Urothelium cell line (cell line): ENCODE measurements at regions not wholly inside any gene's neighbourhood (a gene's known extent, or its start where the extent isn't known, plus 50 kb on each side); places are given as distances from the start of the nearest gene placed in this dataset.
"Not testable (repeated sequence)": the region's sequence is repeated elsewhere in the genome, so short reads cannot be mapped to it uniquely, and the experiment has no call there.

Source experiments
- DNase-seq: peaks from one replicate; pipeline ENCODE4 v3.0.0; 2011; ENCODE audit warnings: low spot score, mixed read lengths
- FAIRE-seq: peaks from 2 replicates; lab custom pipeline; 2011; peaks lifted over from hg19 to GRCh38; lab: Jason Lieb, UNC

DNA sequence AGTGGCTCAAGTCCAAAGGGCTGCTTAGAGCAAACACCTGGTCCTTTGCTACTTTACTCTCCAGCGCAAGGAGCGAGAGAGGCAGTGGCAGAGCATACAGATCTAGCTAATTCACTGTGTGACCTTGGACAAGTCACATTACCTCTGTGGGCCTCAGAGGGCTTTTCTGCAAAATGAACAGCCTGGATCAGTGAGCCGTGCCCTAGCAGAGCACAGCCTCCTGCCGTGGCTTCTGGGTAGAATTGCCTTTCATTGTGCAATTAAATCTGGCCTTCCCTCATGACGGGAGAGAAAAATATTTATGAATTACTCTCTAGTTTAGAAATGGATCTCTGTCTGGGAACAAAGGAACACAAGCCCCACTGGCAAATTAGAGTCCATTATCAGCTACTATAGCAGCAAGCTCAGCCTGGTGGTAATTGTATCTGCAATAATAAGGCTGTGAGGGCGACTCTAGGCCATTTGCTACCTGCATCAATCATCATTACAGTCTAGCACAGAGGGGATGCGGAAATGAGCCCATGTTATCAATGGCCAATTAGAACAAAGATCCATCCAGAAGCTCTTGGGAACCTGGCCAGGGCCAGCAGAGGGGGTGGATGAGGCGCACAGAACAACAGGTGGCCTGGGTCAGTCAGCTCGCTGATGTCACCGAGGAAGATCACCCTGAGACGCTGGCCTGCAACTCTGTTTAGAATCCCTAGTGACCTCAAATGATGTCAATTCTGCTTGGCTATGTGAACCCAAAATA, 114.2 kb upstream of the LY86 start:
- DNase-seq (no peak), FAIRE-seq (no peak)

DNA sequence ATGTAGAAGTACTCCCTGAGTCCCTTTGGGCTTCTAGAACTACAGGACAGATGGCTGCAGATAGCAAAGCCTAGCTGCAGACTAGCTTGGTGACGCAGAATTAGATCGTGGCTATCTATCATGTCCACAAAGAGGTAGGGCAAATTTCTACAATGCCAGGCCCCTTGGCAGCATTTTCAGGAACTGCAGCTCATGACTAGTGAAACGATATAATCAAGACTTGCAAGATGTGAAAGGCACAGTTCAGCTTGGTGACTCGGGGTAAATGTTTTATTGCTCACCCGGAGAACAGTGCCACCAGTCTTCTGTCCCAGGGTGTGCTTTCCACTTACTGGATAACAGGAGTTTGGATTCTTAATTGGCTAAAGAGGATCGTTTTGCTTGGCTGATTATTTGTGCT, 108.7 kb upstream of the LY86 start:
- FAIRE-seq: no peak
- DNase-seq: no peak

DNA sequence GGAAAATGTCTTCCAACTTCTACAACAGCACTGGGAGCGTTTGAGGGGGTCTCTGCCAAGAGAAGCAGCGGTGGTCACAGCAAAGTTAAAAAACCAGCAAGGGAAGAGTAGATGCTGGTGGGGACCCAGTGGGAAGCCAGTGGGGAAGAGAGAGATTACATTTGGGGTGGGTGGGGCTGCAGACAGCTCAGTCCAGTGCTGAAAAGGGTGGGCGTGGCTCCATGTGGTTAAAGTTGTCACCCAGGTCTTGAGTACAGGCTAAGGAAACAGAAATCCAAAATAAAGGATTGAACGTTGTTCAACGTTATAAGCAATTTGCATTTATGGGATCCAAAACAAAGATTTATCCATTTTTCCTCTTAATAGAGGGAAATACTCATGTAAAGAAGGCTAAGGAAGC, 106.3 kb upstream of the LY86 start:
- DNase-seq (no peak), FAIRE-seq (no peak)

DNA sequence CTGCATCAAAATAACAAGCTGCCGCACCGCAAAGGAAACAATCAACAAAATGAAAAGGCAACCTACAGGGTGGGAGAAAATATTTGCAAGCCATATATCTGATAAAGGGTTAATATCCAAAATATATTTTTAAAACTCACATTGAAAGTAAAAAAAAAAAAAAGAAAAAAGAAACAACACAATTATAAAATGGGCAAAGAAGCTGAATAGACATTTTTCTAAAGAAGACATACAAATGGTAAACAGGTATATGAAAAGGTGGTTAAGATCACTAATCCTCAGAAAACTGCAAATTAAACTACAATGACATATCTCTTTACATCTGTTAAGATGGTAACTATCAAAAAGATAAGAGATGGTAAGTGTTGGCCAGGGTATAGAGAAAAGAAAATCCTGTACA, 105.4 kb upstream of the LY86 start:
- DNase-seq (no peak), FAIRE-seq (no peak)

DNA sequence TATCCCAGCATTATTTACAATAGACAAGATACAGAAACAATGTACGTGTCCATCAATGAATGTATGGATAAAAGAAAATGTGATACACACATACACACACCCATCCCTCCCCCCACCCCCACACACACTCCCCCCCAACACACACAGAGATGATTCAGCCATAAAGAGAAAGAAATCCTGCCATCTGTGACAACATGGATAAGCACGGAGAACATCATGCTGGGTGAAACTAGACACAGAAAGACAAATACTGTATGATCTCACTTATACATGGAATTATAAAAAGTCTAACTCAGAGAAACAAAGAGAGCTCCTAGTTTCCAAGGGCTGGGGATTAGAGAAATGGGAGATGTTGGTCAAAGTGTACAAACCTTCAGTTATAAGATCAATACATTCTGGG, 104.8 kb upstream of the LY86 start:
- FAIRE-seq: no peak
- DNase-seq: no peak

DNA sequence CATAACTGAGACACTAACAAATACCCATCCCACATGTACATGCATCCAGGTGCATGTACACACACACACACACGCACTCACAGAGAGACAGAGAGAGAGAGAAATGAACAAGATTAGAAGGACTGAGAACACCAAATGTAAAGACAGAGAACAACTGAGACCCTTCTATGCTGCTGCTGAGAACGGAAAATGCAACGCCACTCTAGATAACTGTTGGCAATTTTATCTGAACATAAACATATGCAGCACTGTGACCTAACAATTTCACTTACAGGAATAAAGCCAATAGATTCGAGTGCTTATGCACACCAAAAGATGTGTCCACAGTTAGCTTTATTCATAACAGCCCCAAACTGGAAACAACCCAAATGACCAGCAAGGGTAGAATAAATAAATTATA, 103.8 kb upstream of the LY86 start:
- no peak for DNase-seq
- FAIRE-seq: no peak

DNA sequence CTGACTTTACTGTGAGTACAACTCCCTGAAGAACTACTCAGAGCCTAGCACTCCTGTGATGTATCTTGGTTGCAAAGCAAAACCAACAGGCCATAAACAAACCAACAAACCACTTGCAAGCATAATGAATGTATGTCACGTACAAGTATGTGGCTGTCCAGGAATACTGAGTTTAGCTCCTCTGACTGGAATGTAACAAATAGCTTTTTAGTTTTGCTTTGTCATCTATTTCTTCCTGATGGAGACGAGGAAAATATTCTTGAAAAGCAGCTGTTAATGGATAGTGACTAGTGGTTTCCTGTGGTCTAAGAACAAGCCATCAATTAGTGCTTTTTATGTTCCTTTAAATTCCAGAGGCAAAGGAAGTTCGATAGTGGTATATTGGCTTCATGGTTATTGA, 101.9 kb upstream of the LY86 start:
- no peak for FAIRE-seq
- DNase-seq: no peak

DNA sequence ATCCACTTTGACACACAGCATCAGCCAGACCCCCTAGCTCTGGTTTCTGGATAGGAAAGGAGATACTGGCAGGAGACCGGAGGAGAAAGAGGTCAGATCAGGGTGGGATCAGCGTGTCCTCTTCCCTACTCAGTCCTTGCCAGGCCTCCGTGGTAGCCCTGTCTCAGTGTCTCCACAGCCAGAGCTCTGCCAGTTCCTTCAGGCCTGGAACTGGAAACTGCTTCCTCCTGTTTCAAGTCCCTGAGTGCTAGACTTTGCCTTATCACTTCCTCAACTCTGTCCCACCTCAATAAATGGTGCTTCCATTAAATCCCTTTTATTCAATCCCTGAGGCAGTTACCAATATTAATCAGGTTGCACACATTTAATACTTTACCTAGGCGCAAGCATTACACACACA, 96.8 kb upstream of the LY86 start:
- FAIRE-seq: no peak
- no peak for DNase-seq

DNA sequence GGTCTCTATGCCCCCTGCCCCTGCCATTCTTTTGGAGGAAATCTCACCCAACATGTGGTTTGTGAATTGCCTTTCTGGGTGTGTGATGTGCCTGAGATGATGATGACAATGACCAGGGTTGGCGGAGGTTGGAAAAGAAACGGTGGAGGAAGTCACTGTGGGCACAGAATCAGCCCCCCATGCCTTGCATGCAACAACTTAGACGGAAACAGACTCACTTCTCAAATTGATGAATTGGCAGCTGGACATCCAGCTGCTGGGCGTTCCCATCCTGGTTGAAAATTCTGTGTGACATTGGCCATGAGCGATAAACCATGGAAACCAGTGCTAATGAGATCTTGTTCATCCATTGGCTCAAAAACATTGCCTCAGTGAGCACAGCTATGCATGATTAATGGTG, 95.8 kb upstream of the LY86 start:
- no peak for FAIRE-seq

DNA sequence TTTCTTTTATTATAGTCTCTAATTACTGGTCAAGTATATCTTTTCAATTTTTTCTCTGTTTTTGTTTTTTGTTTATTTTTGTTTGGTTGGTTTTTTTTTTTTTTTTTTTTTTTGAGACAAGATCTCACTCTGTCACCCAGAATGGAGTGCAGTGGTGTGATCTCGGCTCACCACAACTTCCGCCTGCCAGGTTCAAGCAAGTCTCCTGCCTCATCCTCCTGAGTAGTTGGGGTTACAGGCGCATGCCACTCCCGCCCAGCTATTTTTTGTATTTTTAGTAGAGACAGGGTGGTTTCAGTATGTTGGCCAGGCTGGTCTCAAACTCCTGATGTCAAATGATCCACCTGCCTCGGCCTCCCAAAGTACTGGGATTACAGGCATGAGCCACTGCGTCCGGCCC, 94.4 kb upstream of the LY86 start:
- FAIRE-seq, DNase-seq: not testable (repeated sequence)

More for the DNA sequence above, 95.8 kb upstream of the LY86 start:
- no peak for DNase-seq

DNA sequence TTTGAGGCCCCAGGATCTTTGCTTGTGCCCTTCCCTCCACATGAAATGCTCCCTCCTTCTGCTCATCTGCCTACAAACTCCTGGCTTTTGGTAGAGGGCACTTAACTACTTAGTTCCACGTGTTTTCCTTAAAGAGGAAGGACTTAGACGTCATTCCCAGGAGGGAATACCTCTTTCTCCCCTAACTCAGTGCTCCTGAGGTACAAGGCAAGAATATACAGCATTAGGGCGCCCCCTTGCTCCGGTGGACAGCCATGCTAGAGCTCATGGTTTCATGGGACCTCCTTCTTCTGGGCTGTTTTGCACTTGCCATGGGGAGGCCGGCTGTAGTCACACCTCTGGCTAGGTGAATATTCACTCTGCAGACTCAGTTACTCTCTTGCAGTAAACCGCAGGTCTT, 93.8 kb upstream of the LY86 start:
- DNase-seq (peak; percentile 35), FAIRE-seq (no peak)

DNA sequence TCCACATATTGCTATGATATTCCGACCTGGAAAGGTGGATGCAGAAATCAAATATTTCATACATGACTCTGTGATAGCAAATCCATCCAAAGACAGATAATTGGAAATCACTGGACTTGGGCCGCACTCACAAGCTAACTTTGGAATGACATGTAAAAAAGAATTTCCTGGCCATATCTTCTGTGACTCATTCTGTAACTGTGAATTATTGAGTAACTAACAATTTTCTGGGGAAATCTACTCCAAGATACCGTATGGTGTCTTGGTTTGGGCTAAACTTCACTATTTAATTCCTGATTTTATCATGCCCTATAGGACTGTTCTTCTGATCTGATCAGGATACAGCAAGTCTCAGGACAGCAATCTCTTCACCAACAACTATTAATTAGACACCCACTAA, 92.7 kb upstream of the LY86 start:
- no peak for FAIRE-seq
- DNase-seq: no peak

DNA sequence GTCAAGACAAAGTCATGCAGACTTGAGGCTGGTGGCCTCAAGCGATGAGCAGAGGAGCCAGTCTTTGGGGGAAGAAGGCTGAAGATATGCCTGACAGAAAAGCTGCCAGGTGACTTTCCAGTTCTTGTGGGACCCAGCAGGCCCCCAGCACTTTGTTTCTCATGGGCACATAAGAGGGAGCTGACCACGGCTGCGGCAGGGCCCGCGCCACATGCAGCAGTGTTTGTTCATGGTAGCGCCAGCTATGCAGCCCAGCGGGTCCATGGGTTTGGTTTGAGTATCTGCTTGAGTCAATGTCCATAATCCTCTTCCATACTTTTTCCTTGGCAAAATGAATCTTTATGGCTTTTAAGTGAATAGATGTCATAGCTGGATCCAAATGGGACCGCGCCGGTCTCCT, 91.0 kb upstream of the LY86 start:
- no peak for FAIRE-seq
- DNase-seq: no peak

DNA sequence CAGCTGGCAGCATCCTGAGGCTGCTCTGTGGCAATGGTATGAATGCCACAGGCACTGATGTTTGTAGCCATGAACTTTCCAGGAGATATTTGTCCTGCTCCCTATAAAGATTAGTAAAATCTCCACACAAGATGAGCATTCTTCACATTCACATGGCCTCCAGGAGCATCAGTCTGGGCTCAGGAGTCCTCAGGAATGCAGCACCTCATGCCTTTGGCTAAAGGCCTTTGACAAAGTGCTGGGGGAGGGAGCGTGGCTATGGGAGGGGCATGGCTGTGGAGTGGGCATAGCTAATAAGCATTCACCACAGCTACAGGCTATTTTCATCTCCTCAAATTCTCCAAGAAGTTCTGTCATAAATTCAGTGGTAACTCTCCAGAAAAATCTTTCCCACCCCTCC, 90.5 kb upstream of the LY86 start:
- DNase-seq: no peak
- no peak for FAIRE-seq

DNA sequence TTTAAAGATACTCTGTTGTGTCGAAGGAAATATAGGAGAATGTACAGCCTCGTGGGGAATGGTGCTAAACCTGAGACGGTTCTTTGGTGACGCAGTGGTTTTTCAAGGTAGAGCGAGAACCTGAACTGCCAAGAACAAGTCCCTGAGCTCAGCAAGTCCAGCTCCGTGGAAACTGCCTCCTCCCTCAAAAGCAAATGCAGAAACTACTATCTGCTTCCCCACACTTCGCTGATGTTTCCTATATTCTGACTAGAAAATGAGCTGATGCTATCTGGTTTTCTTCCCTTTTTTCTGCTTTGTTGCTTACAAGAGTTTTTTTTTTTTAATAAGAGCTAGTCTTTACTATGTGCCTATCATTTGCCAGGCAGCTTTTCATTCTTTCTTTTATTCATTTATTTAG, 85.3 kb upstream of the LY86 start:
- FAIRE-seq: no peak

DNA sequence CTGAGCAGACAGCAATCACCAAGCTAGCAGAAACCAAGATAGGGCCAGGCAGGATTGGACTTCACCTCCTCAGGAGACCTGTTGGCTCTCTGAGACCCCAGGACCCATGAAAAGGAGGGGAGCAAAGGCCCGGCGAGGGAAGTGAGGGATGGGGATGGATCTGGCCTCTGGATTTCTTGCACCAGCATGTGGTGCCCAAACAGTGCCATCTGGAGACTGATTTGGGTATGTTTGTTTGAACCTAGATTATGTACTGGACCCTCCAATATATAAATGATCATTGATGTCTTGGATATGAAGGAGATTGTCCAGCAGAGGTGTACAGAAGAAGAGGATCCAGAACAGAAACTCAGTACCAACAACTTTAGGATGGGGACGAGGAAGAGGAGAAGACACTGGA, 83.4 kb upstream of the LY86 start:
- FAIRE-seq (no peak), DNase-seq (no peak)

More for the DNA sequence above, 85.3 kb upstream of the LY86 start:
- no peak for DNase-seq

DNA sequence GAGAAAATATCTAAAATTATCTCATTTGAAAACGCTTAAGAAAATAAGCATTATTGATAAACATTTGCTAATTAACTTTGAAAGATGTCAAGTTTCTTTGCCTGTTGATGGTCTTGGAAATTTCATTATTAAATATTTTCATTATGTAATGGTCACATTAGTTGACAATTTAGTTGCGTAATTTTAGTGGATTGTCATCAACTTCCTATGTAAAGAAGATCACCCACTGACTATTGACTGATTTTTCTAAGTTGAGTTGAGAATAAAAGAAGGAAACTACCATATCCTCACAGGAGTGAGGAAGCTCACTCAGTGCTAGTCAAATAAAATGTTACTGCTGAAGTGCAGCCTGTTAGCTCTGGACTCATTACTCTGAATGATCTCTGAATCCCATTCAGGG, 79.9 kb upstream of the LY86 start:
- FAIRE-seq (no peak), DNase-seq (no peak)

DNA sequence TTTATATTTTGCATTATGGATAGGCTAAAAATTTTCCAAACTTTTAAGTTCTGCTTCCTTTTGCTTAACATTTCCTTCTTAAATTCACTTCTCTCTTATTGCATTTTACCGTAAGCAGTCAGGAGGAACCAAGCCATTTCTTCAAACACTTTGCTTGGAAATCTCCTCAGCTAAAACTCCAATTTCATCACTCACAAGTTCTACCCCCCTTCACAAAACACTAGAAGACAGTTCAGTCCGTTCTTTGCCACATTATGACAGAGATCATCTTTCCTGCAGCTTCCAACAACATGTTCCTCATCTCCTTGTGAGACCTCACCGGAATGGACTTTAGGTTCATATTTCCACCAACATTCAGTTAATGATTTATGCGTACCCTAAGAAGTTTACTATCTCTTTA, 79.2 kb upstream of the LY86 start:
- FAIRE-seq (no peak), DNase-seq (no peak)

DNA sequence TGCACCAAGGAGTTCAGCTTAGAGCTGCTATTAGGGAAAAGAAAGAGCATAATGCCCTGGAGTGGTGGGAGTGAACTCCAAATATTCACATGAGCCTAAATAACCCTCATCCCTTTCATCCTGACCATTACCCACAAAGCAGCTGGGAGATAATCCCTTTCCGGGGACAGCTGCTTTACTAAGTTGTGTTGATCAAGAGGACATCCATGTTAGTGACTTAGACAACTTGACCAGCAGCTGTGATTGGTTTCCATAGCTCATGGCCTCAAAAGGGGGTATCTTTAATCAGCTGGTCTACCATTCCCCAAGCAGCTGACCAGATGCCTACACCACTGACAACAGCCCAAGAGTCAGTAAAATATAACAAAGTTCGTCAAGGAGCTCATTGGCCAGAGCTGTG, 75.8 kb upstream of the LY86 start:
- FAIRE-seq: no peak
- DNase-seq: no peak

DNA sequence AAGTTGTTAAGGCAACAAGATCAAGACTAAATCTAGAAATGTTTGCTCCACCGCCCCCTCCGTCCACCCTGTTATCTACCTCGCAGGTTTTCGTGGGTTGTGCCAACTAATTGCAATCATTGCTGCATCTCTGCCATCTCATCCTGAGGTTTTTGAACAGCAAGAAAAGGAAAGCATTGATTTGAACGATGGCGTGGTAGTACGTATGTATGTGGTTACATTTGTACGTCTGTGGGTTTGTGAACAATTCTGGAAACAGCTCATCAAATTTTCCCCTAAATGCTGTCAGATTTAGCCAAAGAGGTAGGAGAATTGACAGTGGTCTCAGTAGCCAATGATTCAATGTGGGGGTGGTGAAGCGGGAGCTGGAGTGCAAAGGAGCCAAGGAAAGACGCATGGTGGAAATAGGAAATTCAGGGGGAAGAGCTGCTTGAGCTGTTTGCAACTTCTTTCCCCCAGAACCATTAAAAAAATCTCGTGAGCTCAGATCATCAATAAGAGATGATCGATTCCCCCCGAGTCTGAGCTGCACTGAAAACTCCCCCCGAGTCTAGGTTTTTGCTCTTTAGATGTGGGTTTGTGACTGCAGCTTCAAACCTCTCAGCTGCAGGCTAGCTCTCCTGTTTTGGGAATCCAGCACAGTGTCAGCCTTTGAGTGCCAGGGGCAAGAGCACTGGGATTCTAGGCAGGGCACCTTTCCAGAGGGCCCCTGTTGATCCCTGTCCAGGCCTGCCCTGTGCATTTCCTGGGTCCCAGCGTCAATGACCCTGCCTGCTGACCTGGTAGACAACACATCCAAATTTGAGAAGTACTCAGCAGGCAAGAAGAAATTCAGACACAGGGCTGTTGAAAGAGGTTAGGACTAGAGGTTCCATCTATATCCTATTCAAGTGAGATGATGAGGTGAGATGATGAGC, 72.6 kb upstream of the LY86 start:
- no peak for FAIRE-seq
- DNase-seq: no peak

DNA sequence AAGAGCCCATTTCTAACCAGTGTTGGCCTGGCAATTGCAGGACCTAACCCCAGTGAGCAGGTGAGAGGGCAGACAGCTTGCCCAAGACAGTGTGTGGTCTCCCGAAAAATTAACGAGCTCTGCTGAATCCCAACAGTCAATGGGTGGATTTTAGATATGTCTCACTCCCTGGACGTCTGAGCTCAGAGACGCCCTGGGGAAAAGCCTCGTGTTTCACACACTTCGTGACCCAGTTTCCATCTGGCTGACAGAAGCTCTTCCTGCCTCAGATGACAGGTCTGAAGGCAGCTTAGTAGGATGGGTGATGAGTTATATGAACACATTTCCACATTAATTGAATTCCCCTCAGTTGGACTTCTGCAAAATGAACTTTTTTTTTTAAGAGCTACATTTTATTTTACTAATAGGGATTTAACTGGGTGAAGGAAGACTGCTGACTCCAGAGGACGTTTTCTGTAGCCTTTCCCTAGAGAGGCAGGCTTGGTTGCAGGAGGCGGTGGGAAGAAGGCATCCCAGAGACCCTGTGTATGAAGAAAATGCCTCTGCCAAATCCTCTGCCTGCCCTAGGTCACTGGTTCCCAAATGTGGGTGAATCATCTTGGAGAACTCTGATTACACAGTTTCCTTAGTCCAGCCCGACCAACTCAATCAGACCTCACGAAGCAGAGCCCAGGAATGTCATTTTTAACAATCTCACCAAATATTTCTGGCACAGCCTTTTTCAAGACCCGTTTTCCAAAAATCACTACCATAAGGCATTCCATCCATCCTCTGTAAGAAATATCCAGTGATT, 71.7 kb upstream of the LY86 start:
- DNase-seq: no peak
- no peak for FAIRE-seq
